Tibial nerve (tissue), 4 donors: ENCODE measurements at regions not wholly inside any gene's neighbourhood (a gene's known extent, or its start where the extent isn't known, plus 50 kb on each side); places are given as distances from the start of the nearest gene placed in this dataset.

Source experiments
- DNase-seq, 2 donors: peaks; one replicate each; pipeline ENCODE4 v3.0.0-alpha.2; 2019; ENCODE audit warnings: low spot score in 2 of 2
- H3K27ac ChIP-seq, 4 donors: fragments of 200-600 bp; sonication (generic) in 3 of 4; one replicate each; pipeline ENCODE4 v1.5.1; 2017 to 2019; ENCODE audit warnings: mild to moderate bottlenecking in 1 of 4
- H3K27me3 ChIP-seq, 2 donors: fragments of 200-600 bp; sonication (generic) in 1 of 2; one replicate each; pipeline versions ENCODE4 v1.5.1 to v1.6.0; 2017 to 2019
- H3K36me3 ChIP-seq, 3 donors: fragments of 200-600 bp; sonication (generic); one replicate each; pipeline ENCODE4 v1.5.1; 2018 to 2019
- H3K4me1 ChIP-seq, 4 donors: fragments of 200-600 bp; sonication (generic) in 3 of 4; one replicate each; pipeline ENCODE4 v1.5.1; 2017 to 2019
- H3K4me3 ChIP-seq, 4 donors: fragments of 200-600 bp; sonication (generic) in 3 of 4; one replicate each; pipeline ENCODE4 v1.5.1; 2017 to 2019; ENCODE audit warnings: mild to moderate bottlenecking in 1 of 4, moderate library complexity in 1 of 4
- H3K9me3 ChIP-seq, 4 donors: fragments of 200-600 bp; sonication (generic) in 3 of 4; one replicate each; pipeline ENCODE4 v1.5.1; 2017 to 2019
- CTCF ChIP-seq, 5 experiments: fragments of 200-600 bp in 3 of 5; fragments of 450-650 bp in 2 of 5; sonication (generic) in 3 of 5; IDR thresholded peaks; one replicate each; pipeline ENCODE4 v1.5.1; 2016 to 2019; ENCODE audit warnings: antibody characterized with exemption in 5 of 5, mild to moderate bottlenecking in 3 of 5, moderate library complexity in 2 of 5
- EP300 ChIP-seq, 2 donors: sonication (generic); formaldehyde crosslinking; IDR thresholded peaks; one replicate each; pipeline ENCODE4 v1.6.1; 2017; ENCODE audit warnings: antibody characterized with exemption in 2 of 2, mild to moderate bottlenecking in 1 of 2
- POLR2A ChIP-seq, 2 donors: fragments of 450-650 bp; IDR thresholded peaks; one replicate each; pipeline ENCODE4 v1.6.1; 2017; ENCODE audit warnings: antibody characterized with exemption in 2 of 2, mild to moderate bottlenecking in 2 of 2, moderate library complexity in 2 of 2
- WGBS, 2 donors: methylation state at CpG; one replicate each; pipeline ENCODE4 v1.1.5; 2018; 5-methylcytosine and 5-hydroxymethylcytosine counted together

- no peak overlapping the region for H3K27ac ChIP-seq
- no peak for TF ChIP-seq EP300 (IDR thresholded peaks at IDR 0.05)
- TF ChIP-seq CTCF (IDR thresholded peaks at IDR 0.05) = no peak
- TF ChIP-seq POLR2A (IDR thresholded peaks at IDR 0.05) = no peak
Measured at GRCh38 chr4:4667622-4668081, 125.8 kb upstream of the STX18 start.

GRCh38 chr4:4666693-4667621, 125.1 kb upstream of the STX18 start:
- no peak for DNase-seq
- Histone ChIP-seq H3K4me1 (peaks cover 0 to 11% (median 0%) of the 10 kb centered on the region in 4 donors), H3K27me3 (no peaks in the 10 kb centered on the region), H3K9me3 (no peaks in the 10 kb centered on the region), H3K4me3 (no peak overlapping the region), H3K36me3 (peaks cover 0 to 3% (median 0%) of the 10 kb centered on the region in 3 donors), H3K27ac (no peak overlapping the region)
- TF ChIP-seq CTCF (IDR thresholded peaks at IDR 0.05) (no peak), EP300 (IDR thresholded peaks at IDR 0.05) (no peak), POLR2A (IDR thresholded peaks at IDR 0.05) (no peak)
- WGBS, 2 donors = 30 to 31% methylated on average over 14 of the region's 14 CpGs

More at GRCh38 chr4:4667622-4668081, 125.8 kb upstream of the STX18 start:
- Histone ChIP-seq H3K4me3 (no peak overlapping the region), H3K9me3 (no peaks in the 10 kb centered on the region), H3K36me3 (peaks cover 0 to 3% (median 0%) of the 10 kb centered on the region in 3 donors), H3K4me1 (peaks cover 0 to 11% (median 0%) of the 10 kb centered on the region in 4 donors), H3K27me3 (no peaks in the 10 kb centered on the region)
- WGBS, 2 donors = 25 to 41% methylated on average over 13 to 14 of the region's 14 CpGs
- DNase-seq = no peak

- Histone ChIP-seq H3K4me1 (peaks cover 0 to 11% (median 0%) of the 10 kb centered on the region in 4 donors), H3K36me3 (peaks cover 0 to 3% (median 0%) of the 10 kb centered on the region in 3 donors), H3K27me3 (no peaks in the 10 kb centered on the region), H3K9me3 (no peaks in the 10 kb centered on the region), H3K4me3 (no peak overlapping the region), H3K27ac (no peak overlapping the region)
- no peak for DNase-seq
- 88 to 91% methylated on average over 7 of the region's 7 CpGs for WGBS, 2 donors
- TF ChIP-seq POLR2A (IDR thresholded peaks at IDR 0.05) = no peak
Measured at GRCh38 chr4:4666187-4666586, 124.3 kb upstream of the STX18 start.

GRCh38 chr4:4664234-4664633, 122.4 kb upstream of the STX18 start:
- no peaks in the 10 kb centered on the region for H3K9me3 ChIP-seq
- no peaks in the 10 kb centered on the region for H3K27me3 ChIP-seq
- H3K36me3 ChIP-seq = peaks cover 0 to 3% (median 0%) of the 10 kb centered on the region in 3 donors
- WGBS, 2 donors = 92 to 94% methylated on average over 5 of the region's 5 CpGs
- no peak for DNase-seq
- peaks cover 0 to 11% (median 0%) of the 10 kb centered on the region in 4 donors for H3K4me1 ChIP-seq
- no peak overlapping the region for H3K4me3 ChIP-seq
- no peak overlapping the region for H3K27ac ChIP-seq
- TF ChIP-seq POLR2A (IDR thresholded peaks at IDR 0.05) (no peak), CTCF (IDR thresholded peaks at IDR 0.05) (no peak), EP300 (IDR thresholded peaks at IDR 0.05) (no peak)

- H3K4me1 ChIP-seq = peaks cover 0 to 11% (median 0%) of the 10 kb centered on the region in 4 donors
- H3K4me3 ChIP-seq = no peak overlapping the region
- no peaks in the 10 kb centered on the region for H3K27me3 ChIP-seq
- 77 to 81% methylated on average over 10 of the region's 10 CpGs for WGBS, 2 donors
- DNase-seq = no peak
- peaks cover 0 to 12% (median 0%) of the 10 kb centered on the region in 3 donors for H3K36me3 ChIP-seq
- no peaks in the 10 kb centered on the region for H3K9me3 ChIP-seq
- TF ChIP-seq POLR2A (IDR thresholded peaks at IDR 0.05) (no peak), CTCF (IDR thresholded peaks at IDR 0.05) (no peak), EP300 (IDR thresholded peaks at IDR 0.05) (no peak)
- H3K27ac ChIP-seq = no peak overlapping the region
Measured at GRCh38 chr4:4663028-4663427, 121.2 kb upstream of the STX18 start.
